Left cardiac atrium (tissue), 4 donors: ENCODE measurements at regions not wholly inside any gene's neighbourhood (a gene's known extent, or its start where the extent isn't known, plus 50 kb on each side); places are given as distances from the start of the nearest gene placed in this dataset.
A peak's percentile ranks its signal among the peaks of the same experiment; 100 is the strongest.

Source experiments
- ATAC-seq, 2 donors: fragments of 200-7000 bp; cut with Tn5 transposase; one replicate each; pipeline ENCODE4 v1.9.1; 2020; ENCODE audit warnings: mild to moderate bottlenecking in 2 of 2, moderate library complexity in 2 of 2
- DNase-seq: peaks from one replicate; pipeline ENCODE4 v3.0.0-alpha.2; 2020
- intact Hi-C, 2 donors: fragments of 100-400 bp; cut with DNase I; formaldehyde crosslinking; loops; one replicate each; pipeline versions ENCODE4 v1.14.1 to v1.15.1; 2022 to 2023
- donor health status: DM: no; HTN: yes; CAD: no.
- donor health status: DM: no; HTN: yes; CAD: no; lungs with severe emphysema.
- donor health status: DM: yes; HTN: yes; CAD: no.
- donor health status: Dilated cardiomyopathy.

DNA sequence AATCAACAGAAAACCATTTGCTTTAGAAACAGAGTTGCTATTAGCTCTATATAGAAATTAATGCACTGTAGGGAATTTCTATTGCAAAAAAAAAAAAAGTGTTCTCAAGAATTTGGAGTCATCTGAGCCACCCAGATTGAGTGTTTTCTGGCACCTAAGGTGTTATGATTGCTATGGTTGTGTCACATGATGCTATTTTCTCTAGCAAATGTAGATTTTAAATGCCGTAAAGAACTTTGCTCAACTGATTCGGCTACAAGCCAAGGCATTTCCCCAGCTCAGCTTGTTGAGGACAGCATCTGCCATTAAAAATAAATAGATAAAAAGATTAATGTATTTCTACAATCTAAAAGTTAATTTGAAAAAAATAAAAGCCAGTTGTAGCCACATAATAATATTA lies 712.8 kb downstream of the FAT4 start:
- no peak for DNase-seq
- no peak for ATAC-seq
- intact Hi-C loops, result no loop called here

DNA sequence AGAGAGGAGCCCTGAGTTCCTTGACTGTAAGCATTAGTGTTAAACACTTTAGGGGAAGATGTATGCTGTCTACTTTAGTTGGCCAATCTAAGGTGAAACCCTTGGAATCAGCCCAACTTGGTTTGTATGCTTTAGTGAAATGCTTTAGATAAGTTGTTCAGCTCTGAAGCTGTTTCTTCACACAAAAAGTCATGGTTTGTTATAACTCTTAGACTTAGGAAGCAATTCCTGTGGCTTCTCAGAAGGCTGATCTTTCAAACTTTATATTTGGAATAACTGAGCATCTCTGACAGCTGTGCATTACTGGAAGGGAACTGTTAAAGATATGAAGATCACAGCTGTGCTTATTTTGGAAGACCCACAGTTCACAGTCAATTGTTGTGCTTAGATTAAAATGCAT lies 714.1 kb downstream of the FAT4 start:
- ATAC-seq (no peak), DNase-seq (no peak)
- intact Hi-C loops, result no loop called here

GRCh38 chr4:126037231-126037630 lies 722.5 kb downstream of the FAT4 start:
- intact Hi-C loops, result no loop called here
- DNase-seq, result no peak
- ATAC-seq, result no peak

DNA sequence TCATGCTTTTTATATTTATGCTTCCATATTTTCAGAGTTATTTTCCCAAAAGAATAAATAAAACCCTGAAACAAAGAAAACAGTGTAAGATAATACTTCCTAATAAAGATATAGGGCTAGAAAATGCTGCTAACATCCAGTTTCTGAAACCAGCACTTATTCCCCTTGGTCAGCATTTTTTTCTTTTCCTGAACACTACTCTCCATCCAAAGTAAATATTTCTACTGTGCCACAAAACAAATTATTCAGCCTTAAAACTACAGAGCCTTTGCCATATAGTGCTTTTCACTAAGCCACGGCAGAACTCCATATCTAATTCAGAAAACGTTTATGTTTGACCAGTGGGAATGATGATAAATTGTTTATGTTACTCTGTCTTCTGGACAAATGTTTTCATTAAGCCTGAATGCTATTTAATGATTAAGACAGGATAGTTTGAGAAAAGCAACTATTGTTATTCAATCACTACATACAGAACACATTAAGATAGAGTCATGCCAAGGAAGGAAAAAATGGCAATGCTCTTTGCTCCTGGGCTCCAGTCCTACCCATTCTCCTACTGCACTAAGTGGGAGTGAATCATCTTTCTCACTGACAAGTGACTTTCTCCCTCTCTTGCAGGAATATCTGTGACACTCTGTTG lies 723.9 kb downstream of the FAT4 start:
- intact Hi-C loops, result no loop called here
- ATAC-seq (peak in 1 of 2 donors; percentile 34), DNase-seq (no peak)

DNA sequence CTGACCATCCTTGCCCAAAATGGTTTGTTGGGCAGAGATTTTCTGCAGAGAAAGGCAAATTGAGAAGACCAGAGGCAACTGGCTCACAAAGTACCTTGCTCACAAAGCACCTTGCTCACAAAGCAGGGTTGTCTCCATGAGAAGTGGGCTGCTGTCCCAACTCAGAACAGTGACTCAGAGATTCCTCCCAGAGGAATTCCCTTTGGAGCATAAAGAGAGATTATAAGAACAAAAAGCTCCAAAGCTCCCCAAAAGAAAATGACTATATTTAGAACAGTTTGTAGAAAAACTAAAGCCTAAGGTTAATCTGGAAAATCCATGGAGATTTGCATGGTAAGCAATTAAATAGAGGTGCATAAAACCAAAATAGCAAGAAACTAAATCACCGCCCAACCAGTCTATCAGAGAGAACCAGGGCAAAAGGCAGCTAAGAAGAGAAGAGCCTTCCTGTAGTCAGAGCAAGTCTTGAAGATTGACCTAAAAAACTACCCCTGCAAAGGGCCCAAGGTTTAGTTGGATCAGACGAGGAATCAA lies 731.4 kb downstream of the FAT4 start:
- no peak for DNase-seq
- ATAC-seq, result no peak
- intact Hi-C loops, result no loop called here

DNA sequence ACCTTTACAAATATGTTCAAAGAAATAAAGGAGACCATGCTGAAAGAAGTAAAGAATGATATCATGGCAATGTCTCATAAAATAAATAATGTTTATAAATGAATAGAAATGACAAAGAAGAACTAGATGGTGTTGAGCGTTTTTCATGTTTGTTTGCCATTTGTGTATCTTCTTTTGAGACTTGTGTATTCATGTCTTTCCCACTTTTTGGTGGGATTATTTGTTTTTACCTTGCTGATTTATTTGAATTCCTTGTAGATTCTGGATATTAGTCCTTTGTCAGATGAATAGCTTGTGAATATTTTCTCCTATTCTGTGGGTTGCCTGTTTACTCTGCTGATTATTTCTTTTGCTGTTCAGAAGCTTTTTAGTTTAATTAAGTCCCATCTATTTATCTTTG lies 732.4 kb downstream of the FAT4 start:
- ATAC-seq (no peak), DNase-seq (no peak)
- intact Hi-C loops, result no loop called here

- intact Hi-C loops, result no loop called here
- ATAC-seq, result peak in 1 of 2 donors; percentile 73
- DNase-seq, result no peak
These were observed 737.1 kb downstream of the FAT4 start for GRCh38 chr4:126051689-126052424.

DNA sequence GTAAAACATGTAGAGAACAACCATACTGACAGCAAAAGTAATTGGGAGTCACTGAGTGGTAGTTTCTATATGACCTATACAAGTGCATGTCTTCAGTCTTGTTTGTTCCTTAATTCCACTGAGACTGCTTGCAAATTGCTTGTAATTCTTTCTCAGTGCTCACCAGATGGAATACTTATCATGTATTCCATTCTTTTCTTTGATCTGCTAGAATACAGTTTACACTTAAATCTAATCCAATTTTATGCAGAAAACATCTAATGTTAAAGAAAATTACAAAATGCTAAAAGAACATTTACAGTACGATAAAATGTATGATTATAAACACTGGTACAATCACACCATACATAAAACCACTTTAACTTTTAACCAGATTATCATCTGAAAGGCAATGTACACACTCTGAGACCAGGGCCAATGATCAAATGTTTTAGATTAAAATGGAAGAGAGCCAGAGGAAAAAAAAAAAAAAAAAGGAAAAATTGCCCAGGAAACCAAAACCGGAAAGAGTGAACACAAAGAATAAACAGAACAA lies 741.4 kb downstream of the FAT4 start:
- ATAC-seq, result no peak
- intact Hi-C loops, result no loop called here

DNA sequence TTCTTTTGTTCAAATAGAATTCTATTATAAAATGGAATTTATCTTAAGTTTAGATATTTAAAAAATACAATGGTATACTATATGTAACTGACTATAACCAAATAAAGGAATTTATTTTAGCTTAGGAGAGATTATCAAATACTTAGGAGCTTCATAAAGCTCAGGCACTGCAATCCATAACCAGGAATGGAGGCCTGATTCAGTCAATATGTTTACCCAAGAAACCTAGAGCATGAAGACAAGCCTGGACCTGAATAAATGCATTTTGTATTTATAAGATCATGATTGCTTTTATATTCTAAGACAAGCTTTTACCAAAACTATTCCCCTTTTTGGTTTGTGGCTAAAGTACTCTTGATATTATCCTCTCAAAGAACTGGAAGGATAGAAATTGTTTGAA lies 742.6 kb downstream of the FAT4 start:
- ATAC-seq (no peak), DNase-seq (no peak)
- intact Hi-C loops, result no loop called here

More for the DNA sequence above, 741.4 kb downstream of the FAT4 start:
- no peak for DNase-seq

GRCh38 chr4:126058596-126058995 lies 743.8 kb downstream of the FAT4 start:
- ATAC-seq, result no peak
- intact Hi-C loops, result no loop called here
- DNase-seq, result no peak

GRCh38 chr4:126061655-126062054 lies 746.9 kb downstream of the FAT4 start:
- no peak for ATAC-seq
- DNase-seq, result no peak
- intact Hi-C loops, result no loop called here

- DNase-seq (no peak), ATAC-seq (no peak)
- intact Hi-C loops, result no loop called here
These were observed 750.3 kb downstream of the FAT4 start for GRCh38 chr4:126065016-126065415.

GRCh38 chr4:126071346-126072333 lies 756.9 kb downstream of the FAT4 start:
- DNase-seq, result peak; percentile 28
- intact Hi-C loops, result no loop called here
- peak; percentile 53 to 85 for ATAC-seq

DNA sequence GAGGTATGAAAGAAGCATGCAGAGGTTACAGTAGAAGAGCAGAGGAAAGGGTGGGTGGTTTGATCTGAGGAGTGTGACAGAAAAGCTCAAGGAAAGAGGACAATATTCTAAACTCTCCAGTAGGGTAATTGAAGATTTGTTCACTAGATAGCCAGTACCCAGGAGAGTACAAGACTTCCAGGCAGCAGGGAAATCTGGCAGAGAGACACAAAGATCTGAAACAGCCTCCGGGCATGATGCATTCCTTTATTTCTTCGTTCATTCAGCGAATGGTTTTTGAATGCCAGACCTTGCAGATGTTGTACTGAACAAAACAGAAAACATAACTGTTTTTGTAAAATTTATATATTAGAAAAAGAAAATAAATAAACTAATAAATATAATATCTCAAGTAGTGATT lies 766.6 kb downstream of the FAT4 start:
- no peak for ATAC-seq
- no peak for DNase-seq
- intact Hi-C loops, result no loop called here

GRCh38 chr4:126086041-126086440 lies 771.3 kb downstream of the FAT4 start:
- no peak for ATAC-seq
- intact Hi-C loops, result no loop called here
- no peak for DNase-seq

DNA sequence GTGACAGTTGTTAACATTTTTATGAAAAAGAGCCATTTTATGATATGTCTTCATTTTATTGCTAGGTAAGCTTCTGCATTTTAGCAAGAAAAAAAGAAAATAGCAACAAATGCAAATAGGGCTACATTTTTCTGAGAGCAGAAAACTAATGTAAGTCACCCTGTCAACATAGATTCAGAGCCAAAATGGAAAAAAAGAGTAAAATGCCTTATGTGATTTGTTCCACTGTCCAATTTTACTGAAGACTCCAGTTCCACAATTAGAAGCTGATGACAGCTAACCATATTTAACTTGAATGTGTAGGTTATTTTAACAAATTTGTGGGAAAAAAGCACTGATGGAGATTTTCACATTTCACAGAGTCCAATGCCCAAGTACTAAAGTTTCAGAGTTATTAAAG lies 772.3 kb downstream of the FAT4 start:
- ATAC-seq (no peak), DNase-seq (no peak)
- intact Hi-C loops, result no loop called here

DNA sequence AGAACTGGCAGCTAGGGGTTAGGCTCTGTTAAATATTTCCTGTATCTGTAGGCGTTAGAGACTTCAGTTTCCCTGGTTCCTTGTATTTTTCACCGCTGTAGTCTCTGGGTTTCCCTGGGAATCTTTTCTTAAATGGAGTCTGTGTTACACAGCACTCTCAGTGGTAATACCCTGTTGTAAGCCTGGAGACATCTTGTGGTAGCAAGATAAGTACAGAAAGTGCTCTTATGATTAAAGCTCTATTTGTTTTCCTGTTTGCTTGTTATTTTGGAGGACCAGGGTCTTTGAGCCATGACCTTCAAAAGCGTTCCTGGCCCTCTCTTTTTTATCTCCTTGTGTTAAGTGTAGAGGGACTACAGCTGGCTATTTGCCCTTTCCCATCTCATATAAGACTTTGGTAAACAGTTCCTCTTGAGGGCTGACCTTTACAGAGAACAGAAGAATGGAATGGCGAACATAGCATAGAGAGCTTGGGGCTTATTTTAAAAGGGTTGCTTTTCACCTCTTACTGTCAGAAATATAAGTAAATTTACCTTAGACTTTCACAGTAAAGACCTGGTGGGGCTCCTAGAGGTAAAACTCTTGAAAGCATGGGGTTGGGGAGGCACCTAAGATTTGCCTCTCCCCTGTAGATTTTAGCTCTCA lies 782.5 kb downstream of the FAT4 start:
- no peak for ATAC-seq

DNA sequence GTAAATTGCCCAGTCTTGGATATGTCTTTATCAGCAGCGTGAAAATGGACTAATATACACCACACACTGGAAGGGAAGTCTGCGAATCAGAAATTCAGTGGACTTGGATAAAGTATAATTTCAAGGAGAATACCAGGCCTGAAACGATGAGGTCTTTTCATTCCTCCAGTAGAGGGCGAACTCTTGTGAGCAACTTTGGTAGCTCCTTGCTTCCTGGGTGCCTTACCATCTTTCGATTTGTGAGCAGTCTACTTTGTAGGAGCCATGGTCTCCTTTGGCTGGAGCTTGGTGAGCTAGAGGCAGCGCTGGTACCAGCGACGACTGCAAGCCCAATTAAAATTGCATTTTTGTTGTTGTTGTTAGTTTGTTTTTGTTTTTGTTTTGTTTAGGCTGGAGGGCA lies 791.9 kb downstream of the FAT4 start:
- ATAC-seq, result no peak
- intact Hi-C loops, result no loop called here
- no peak for DNase-seq

More for the DNA sequence above, 782.5 kb downstream of the FAT4 start:
- no peak for DNase-seq
- intact Hi-C loops, result no loop called here

GRCh38 chr4:126109836-126110235 lies 795.1 kb downstream of the FAT4 start:
- no peak for DNase-seq
- no peak for ATAC-seq
- intact Hi-C loops, result no loop called here
